A549 (cell line): ENCODE measurements at regions not wholly inside any gene's neighbourhood (a gene's known extent, or its start where the extent isn't known, plus 50 kb on each side); places are given as distances from the start of the nearest gene placed in this dataset.

Source experiments
- EP300 ChIP-seq, 2 experiments: fragments of >200 bp; sonication (Bioruptor Twin); formaldehyde crosslinking; IDR thresholded peaks; 2 replicates in 1 of 2; 3 replicates in 1 of 2; pipeline ENCODE4 v1.6.1; 2016 to 2017
- ESRRA ChIP-seq: fragments of 150-350 bp; IDR thresholded peaks from 2 replicates; pipeline ENCODE4 v1.6.1; 2014; ENCODE audit warnings: mild to moderate bottlenecking, low read length, borderline replicate concordance
- HDAC2 ChIP-seq: fragments of 200-600 bp; sonication (generic); IDR thresholded peaks from 2 replicates; pipeline ENCODE4 v1.6.1; 2016
- JUN ChIP-seq, 2 experiments: fragments of >200 bp; sonication (Bioruptor Twin); formaldehyde crosslinking; IDR thresholded peaks; 2 replicates in 1 of 2; 3 replicates in 1 of 2; pipeline ENCODE4 v1.6.1; 2016 to 2017
- KDM1A ChIP-seq: fragments of 200-600 bp; sonication (generic); IDR thresholded peaks from 2 replicates; pipeline ENCODE4 v1.6.1; 2016; ENCODE audit warnings: low read depth, mild to moderate bottlenecking
- POLR2A ChIP-seq: IDR thresholded peaks from 2 replicates; pipeline ENCODE4 v1.6.1; 2012; ENCODE audit warnings: mild to moderate bottlenecking, low read length
- RCOR1 ChIP-seq: fragments of 150-350 bp; IDR thresholded peaks from 2 replicates; pipeline ENCODE4 v1.6.1; 2014; ENCODE audit warnings: antibody characterized with exemption, low read length, low read depth
- RFX5 ChIP-seq: fragments of 450-650 bp; IDR thresholded peaks from 2 replicates; pipeline ENCODE4 v1.7.1; 2014; ENCODE audit warnings: antibody characterized with exemption, mild to moderate bottlenecking, moderate library complexity
- TF ChIP-seq, protein P1 (sequence below): fragments of >200 bp; sonication (Bioruptor Twin); formaldehyde crosslinking; IDR thresholded peaks from 3 replicates; pipeline ENCODE4 v1.5.1; 2016

DNA sequence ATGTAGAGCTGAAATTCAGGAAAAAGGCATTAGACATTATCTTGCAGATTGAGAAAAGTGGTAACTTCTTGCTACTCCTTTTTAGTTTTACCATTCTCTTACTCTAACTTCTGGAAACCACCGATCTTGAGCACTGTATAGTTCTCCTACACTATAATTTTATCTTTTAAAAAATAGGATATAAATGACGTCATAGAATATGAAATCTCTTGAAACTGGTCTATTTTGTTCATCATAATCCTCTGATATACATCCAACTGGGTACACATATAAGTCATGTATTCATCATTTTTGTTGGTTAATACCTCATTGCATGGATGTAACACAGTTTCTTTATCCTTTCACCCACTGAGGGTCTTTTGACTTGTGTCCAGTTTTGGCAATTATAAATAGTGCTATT, 629.9 kb upstream of the PRR20A start:
- no peak for TF ChIP-seq EP300 (IDR thresholded peaks at IDR 0.05)
- no peak for TF ChIP-seq RCOR1
- TF ChIP-seq POLR2A: no peak
- no peak for TF ChIP-seq ESRRA
- TF ChIP-seq, protein P1, sequence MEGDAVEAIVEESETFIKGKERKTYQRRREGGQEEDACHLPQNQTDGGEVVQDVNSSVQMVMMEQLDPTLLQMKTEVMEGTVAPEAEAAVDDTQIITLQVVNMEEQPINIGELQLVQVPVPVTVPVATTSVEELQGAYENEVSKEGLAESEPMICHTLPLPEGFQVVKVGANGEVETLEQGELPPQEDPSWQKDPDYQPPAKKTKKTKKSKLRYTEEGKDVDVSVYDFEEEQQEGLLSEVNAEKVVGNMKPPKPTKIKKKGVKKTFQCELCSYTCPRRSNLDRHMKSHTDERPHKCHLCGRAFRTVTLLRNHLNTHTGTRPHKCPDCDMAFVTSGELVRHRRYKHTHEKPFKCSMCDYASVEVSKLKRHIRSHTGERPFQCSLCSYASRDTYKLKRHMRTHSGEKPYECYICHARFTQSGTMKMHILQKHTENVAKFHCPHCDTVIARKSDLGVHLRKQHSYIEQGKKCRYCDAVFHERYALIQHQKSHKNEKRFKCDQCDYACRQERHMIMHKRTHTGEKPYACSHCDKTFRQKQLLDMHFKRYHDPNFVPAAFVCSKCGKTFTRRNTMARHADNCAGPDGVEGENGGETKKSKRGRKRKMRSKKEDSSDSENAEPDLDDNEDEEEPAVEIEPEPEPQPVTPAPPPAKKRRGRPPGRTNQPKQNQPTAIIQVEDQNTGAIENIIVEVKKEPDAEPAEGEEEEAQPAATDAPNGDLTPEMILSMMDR: no peak
- no peak for TF ChIP-seq HDAC2
- no peak for TF ChIP-seq JUN (IDR thresholded peaks at IDR 0.05)
- TF ChIP-seq RFX5: no peak
- no peak for TF ChIP-seq KDM1A
